CD8-positive, alpha-beta memory T cell (primary cell): ENCODE measurements at regions not wholly inside any gene's neighbourhood (a gene's known extent, or its start where the extent isn't known, plus 50 kb on each side); places are given as distances from the start of the nearest gene placed in this dataset.
"Not testable (repeated sequence)": the region's sequence is repeated elsewhere in the genome, so short reads cannot be mapped to it uniquely, and the experiment has no call there.

Experiments used
- CTCF ChIA-PET: fragments of 350-600 bp; sonication (Branson Sonifier 250); formaldehyde crosslinking; loops from one replicate; lab custom pipeline; 2021; ENCODE audit warnings: antibody characterized with exemption; lab: Charles Lee
- POLR2A ChIA-PET: fragments of 350-600 bp; sonication (Branson Sonifier 250); formaldehyde crosslinking; loops from one replicate; lab custom pipeline; 2021; ENCODE audit warnings: antibody characterized with exemption; lab: Charles Lee
- DNase-seq, 5 donors: peaks; one replicate each; pipeline versions ENCODE4 v3.0.0 to v3.0.0-alpha.2; 2020 to 2022; ENCODE audit warnings: mixed read lengths in 1 of 5
- H3K27ac ChIP-seq: one replicate; pipeline ENCODE4 v1.7.0; 2013; ENCODE audit warnings: low read depth, mild to moderate bottlenecking, low read length, moderate library complexity
- H3K27me3 ChIP-seq: 2 replicates; pipeline ENCODE4 v1.7.0; 2013; ENCODE audit warnings: low read length, mild to moderate bottlenecking; ENCODE audit not compliant: insufficient read depth, poor library complexity, severe bottlenecking
- H3K36me3 ChIP-seq: 2 replicates; pipeline ENCODE4 v1.7.0; 2013; ENCODE audit warnings: mild to moderate bottlenecking, low read length, moderate library complexity; ENCODE audit not compliant: insufficient read depth
- H3K4me1 ChIP-seq: 2 replicates; pipeline ENCODE4 v1.7.0; 2013; ENCODE audit warnings: mild to moderate bottlenecking, low read length, moderate library complexity; ENCODE audit not compliant: insufficient read depth
- H3K4me3 ChIP-seq: 2 replicates; pipeline ENCODE4 v1.7.0; 2013; ENCODE audit warnings: mild to moderate bottlenecking, low read length
- H3K9me3 ChIP-seq: 2 replicates; pipeline ENCODE4 v1.7.0; 2013; ENCODE audit warnings: mild to moderate bottlenecking, low read length
- H3K27ac Mint-ChIP-seq, 8 donors: one replicate each; pipeline ENCODE4 v1.8.0; 2020 to 2021; ENCODE audit warnings: mixed read lengths in 8 of 8, mild to moderate bottlenecking in 6 of 8, inconsistent platforms in 3 of 8, moderate library complexity in 3 of 8
- H3K27me3 Mint-ChIP-seq, 2 donors: one replicate each; pipeline ENCODE4 v1.8.0; 2020 to 2021; ENCODE audit warnings: mixed read lengths in 2 of 2, mild to moderate bottlenecking in 1 of 2, moderate library complexity in 1 of 2
- H3K36me3 Mint-ChIP-seq, 3 donors: one replicate each; pipeline ENCODE4 v1.8.0; 2020 to 2021; ENCODE audit warnings: mixed read lengths in 3 of 3, inconsistent platforms in 1 of 3, mild to moderate bottlenecking in 1 of 3
- H3K4me1 Mint-ChIP-seq, 3 donors: one replicate each; pipeline ENCODE4 v1.8.0; 2020 to 2021; ENCODE audit warnings: mixed read lengths in 3 of 3, inconsistent platforms in 1 of 3, mild to moderate bottlenecking in 1 of 3
- H3K4me3 Mint-ChIP-seq, 7 donors: one replicate each; pipeline ENCODE4 v1.8.0; 2020 to 2021; ENCODE audit warnings: mixed read lengths in 7 of 7, mild to moderate bottlenecking in 6 of 7, moderate library complexity in 4 of 7, inconsistent platforms in 2 of 7
- H3K9me3 Mint-ChIP-seq, 5 donors: one replicate each; pipeline ENCODE4 v1.8.0; 2020 to 2022; ENCODE audit warnings: mixed read lengths in 5 of 5, mild to moderate bottlenecking in 3 of 5, moderate library complexity in 2 of 5, inconsistent platforms in 1 of 5

DNA sequence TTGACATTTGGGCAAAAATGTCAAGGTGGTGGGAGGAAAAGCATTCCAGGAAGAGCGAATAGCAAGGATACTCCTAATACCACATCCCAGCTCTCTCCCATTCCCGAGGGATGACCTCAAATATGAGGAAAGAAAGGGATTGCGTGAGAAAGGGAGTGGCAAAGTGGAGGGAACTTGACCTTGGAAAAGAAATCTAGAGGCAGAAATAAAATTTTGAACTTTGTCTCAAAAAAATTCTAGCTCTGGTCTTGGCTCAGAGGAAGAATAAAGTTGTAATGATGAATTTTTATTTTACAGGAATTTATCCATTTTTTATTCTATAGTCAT, 127.8 kb downstream of the TBX19 start:
- H3K9me3 ChIP-seq, result no peaks in the 10 kb centered on the region
- no peaks in the 10 kb centered on the region for H3K36me3 ChIP-seq
- no peak for DNase-seq
- peaks cover 49 to 62% (median 50%) of the 10 kb centered on the region in 3 donors for H3K4me1 Mint-ChIP-seq
- peaks cover 37% of the 10 kb centered on the region for H3K4me1 ChIP-seq
- POLR2A ChIA-PET, result interaction anchor here (1.6 kb wide), 1 partner anchor 45 kb away, joined by 3 read pairs; no protein-coding TSS in a partner anchor
- CTCF ChIA-PET, result interaction anchor here (1.1 to 2.8 kb wide), 4 partner anchors 15 to 195 kb away, joined by 3 to 10 read pairs (median 4); no protein-coding TSS in a partner anchor
- peaks cover 0 to 5% of the 10 kb centered on the region in 2 donors for H3K27me3 Mint-ChIP-seq
- H3K9me3 Mint-ChIP-seq, result peaks cover 0 to 14% (median 8%) of the 10 kb centered on the region in 5 donors
- peak overlapping the region in 7 of 8 donors; percentile 85 to 96 (median 90) for H3K27ac Mint-ChIP-seq
- peaks cover 0 to 7% (median 0%) of the 10 kb centered on the region in 3 donors for H3K36me3 Mint-ChIP-seq
- peak overlapping the region in 6 of 7 donors; percentile 48 to 82 (median 70) for H3K4me3 Mint-ChIP-seq
- H3K27me3 ChIP-seq, result no peaks in the 10 kb centered on the region
- H3K27ac ChIP-seq, result no peak overlapping the region
- H3K4me3 ChIP-seq, result no peak overlapping the region

- ChIA-PET CTCF (interaction anchor here (1.1 to 2.8 kb wide), 4 partner anchors 15 to 196 kb away, joined by 3 to 10 read pairs (median 4); no protein-coding TSS in a partner anchor), POLR2A (interaction anchor here (0.6 to 1.6 kb wide), 2 partner anchors 45 to 1140 kb away, joined by 3 to 6 read pairs; no protein-coding TSS in a partner anchor)
- H3K4me1 Mint-ChIP-seq, result peaks cover 46 to 56% (median 50%) of the 10 kb centered on the region in 3 donors
- peaks cover 0 to 5% of the 10 kb centered on the region in 2 donors for H3K27me3 Mint-ChIP-seq
- H3K27me3 ChIP-seq, result no peaks in the 10 kb centered on the region
- H3K4me1 ChIP-seq, result peaks cover 37% of the 10 kb centered on the region
- no peaks in the 10 kb centered on the region for H3K9me3 ChIP-seq
- no peaks in the 10 kb centered on the region for H3K36me3 ChIP-seq
- H3K36me3 Mint-ChIP-seq, result peaks cover 0 to 7% (median 0%) of the 10 kb centered on the region in 3 donors
- peak overlapping the region; percentile 12 to 96 (median 86) for H3K27ac Mint-ChIP-seq
- H3K9me3 Mint-ChIP-seq, result peaks cover 0 to 14% (median 8%) of the 10 kb centered on the region in 5 donors
- no peak for DNase-seq
- peak overlapping the region; percentile 43 to 81 (median 63) for H3K4me3 Mint-ChIP-seq
- H3K4me3 ChIP-seq, result no peak overlapping the region
- H3K27ac ChIP-seq, result no peak overlapping the region
Observed at GRCh38 chr1:168407832-168408538, 127.3 kb downstream of the TBX19 start.

GRCh38 chr1:168405906-168406549, 125.4 kb downstream of the TBX19 start:
- no peak for DNase-seq
- Mint-ChIP-seq H3K4me1 (peaks cover 41 to 43% (median 41%) of the 10 kb centered on the region in 3 donors), H3K9me3 (peaks cover 0 to 14% (median 8%) of the 10 kb centered on the region in 5 donors), H3K27ac (no peak overlapping the region), H3K27me3 (peaks cover 0 to 5% of the 10 kb centered on the region in 2 donors), H3K4me3 (no peak overlapping the region), H3K36me3 (peaks cover 0 to 7% (median 0%) of the 10 kb centered on the region in 3 donors)
- ChIA-PET POLR2A (interaction anchor here (1.5 kb wide), 1 partner anchor 42 kb away, joined by 3 read pairs; no protein-coding TSS in a partner anchor), CTCF (interaction anchor here (1.6 kb wide), 1 partner anchor 39 kb away, joined by 3 read pairs; no protein-coding TSS in a partner anchor)
- H3K27ac ChIP-seq, result no peak overlapping the region
- peaks cover 32% of the 10 kb centered on the region for H3K4me1 ChIP-seq
- no peaks in the 10 kb centered on the region for H3K36me3 ChIP-seq
- H3K9me3 ChIP-seq, result no peaks in the 10 kb centered on the region
- no peak overlapping the region for H3K4me3 ChIP-seq
- H3K27me3 ChIP-seq, result no peaks in the 10 kb centered on the region

GRCh38 chr1:168403140-168403539, 122.5 kb downstream of the TBX19 start:
- POLR2A ChIA-PET, result no interaction called here
- no peaks in the 10 kb centered on the region for H3K36me3 ChIP-seq
- H3K27ac ChIP-seq, result no peak overlapping the region
- Mint-ChIP-seq H3K36me3 (peaks cover 0 to 7% (median 2%) of the 10 kb centered on the region in 3 donors), H3K9me3 (peaks cover 0 to 8% (median 0%) of the 10 kb centered on the region in 5 donors), H3K4me1 (peaks cover 22 to 30% (median 28%) of the 10 kb centered on the region in 3 donors), H3K27ac (no peak overlapping the region), H3K4me3 (no peak overlapping the region), H3K27me3 (peaks cover 0 to 5% of the 10 kb centered on the region in 2 donors)
- no peak for DNase-seq
- no peaks in the 10 kb centered on the region for H3K27me3 ChIP-seq
- H3K4me3 ChIP-seq, result no peak overlapping the region
- CTCF ChIA-PET, result interaction anchor here (1.0 kb wide), 1 partner anchor 16 kb away, joined by 3 read pairs; no protein-coding TSS in a partner anchor
- H3K4me1 ChIP-seq, result peaks cover 19% of the 10 kb centered on the region
- H3K9me3 ChIP-seq, result no peaks in the 10 kb centered on the region

DNA sequence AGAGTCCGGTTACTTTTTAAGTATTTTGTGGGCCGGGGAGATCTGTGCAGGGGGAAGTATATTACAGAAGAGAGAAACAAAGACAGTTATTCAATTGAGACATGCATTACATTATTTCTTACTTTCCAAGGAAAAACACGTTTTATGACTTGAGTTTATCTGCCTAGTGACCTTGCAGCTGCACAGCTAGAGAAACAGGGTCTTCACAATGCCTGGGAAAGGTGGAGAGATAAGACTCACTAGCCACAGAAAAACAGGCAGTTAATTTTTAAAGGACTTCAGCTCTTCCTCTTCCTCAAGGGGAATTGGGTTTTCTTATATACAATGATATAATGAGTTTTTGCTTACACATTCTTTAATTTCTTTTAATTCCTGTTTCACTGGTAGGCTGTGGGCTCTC, 121.8 kb downstream of the TBX19 start:
- H3K4me1 Mint-ChIP-seq, result peaks cover 15 to 23% (median 21%) of the 10 kb centered on the region in 3 donors
- CTCF ChIA-PET, result interaction anchor here (1.0 kb wide), 1 partner anchor 16 kb away, joined by 3 read pairs; no protein-coding TSS in a partner anchor
- H3K9me3 ChIP-seq, POLR2A ChIA-PET, H3K27me3 Mint-ChIP-seq, H3K27ac ChIP-seq, H3K36me3 Mint-ChIP-seq, H3K4me3 Mint-ChIP-seq, H3K27ac Mint-ChIP-seq, H3K4me3 ChIP-seq, H3K36me3 ChIP-seq, H3K9me3 Mint-ChIP-seq, H3K27me3 ChIP-seq, DNase-seq: not testable (repeated sequence)
- peaks cover 14% of the 10 kb centered on the region for H3K4me1 ChIP-seq

DNA sequence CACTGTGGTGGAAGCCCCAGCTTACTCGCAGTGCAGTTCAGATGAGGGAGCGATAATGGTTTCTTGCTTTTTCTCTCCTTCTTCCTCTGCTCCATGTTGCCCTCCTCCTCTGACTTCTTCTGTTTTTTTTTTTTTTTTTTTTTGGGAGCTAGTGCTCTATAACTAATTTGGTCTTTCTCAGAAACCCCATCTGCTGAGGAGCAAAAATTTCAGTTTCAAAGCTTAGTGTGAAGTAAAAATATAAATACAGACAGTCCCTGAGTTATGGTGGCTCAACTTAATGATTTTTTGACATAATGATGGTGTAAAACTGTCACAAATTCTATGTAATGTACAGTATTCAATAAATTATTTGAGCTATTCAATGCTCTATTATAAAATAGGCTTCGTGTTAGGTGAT, 120.7 kb downstream of the TBX19 start:
- H3K4me1 ChIP-seq, result peaks cover 12% of the 10 kb centered on the region
- H3K27ac ChIP-seq, result no peak overlapping the region
- no peak for DNase-seq
- H3K4me3 Mint-ChIP-seq, result no peak overlapping the region
- no peaks in the 10 kb centered on the region for H3K27me3 ChIP-seq
- no peaks in the 10 kb centered on the region for H3K9me3 ChIP-seq
- H3K9me3 Mint-ChIP-seq, result peaks cover 0 to 1% (median 0%) of the 10 kb centered on the region in 5 donors
- H3K27me3 Mint-ChIP-seq, result peaks cover 0 to 5% of the 10 kb centered on the region in 2 donors
- CTCF ChIA-PET, result no interaction called here
- POLR2A ChIA-PET, result interaction anchor here (0.7 kb wide), 1 partner anchor 18 kb away, joined by 10 read pairs; no protein-coding TSS in a partner anchor
- H3K36me3 Mint-ChIP-seq, result peaks cover 0 to 2% (median 0%) of the 10 kb centered on the region in 3 donors
- no peak overlapping the region for H3K27ac Mint-ChIP-seq
- H3K4me1 Mint-ChIP-seq, result peaks cover 10 to 18% (median 13%) of the 10 kb centered on the region in 3 donors
- H3K36me3 ChIP-seq, result no peaks in the 10 kb centered on the region
- no peak overlapping the region for H3K4me3 ChIP-seq

DNA sequence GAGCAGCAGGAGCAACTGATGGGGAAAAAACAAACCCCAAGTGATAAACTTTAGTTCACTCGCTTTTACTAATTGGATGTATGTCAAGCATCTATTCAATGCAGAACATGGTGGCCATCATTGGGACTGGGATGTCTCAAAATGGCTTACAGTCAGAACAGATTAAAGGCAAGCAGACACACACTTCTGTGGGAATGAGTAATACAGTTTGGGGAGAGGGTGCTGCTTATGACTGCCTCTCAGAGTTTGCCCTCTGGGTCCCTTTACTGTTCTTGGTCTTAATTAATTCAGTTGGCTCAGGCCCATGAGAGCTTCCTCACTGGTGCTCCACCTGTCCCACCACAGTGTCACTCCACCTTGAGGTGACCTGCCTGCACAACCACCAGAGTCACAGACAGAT, 119.5 kb downstream of the TBX19 start:
- Mint-ChIP-seq H3K27me3 (peaks cover 0 to 5% of the 10 kb centered on the region in 2 donors), H3K27ac (no peak overlapping the region), H3K36me3 (peaks cover 0 to 2% (median 0%) of the 10 kb centered on the region in 3 donors), H3K4me3 (no peak overlapping the region), H3K4me1 (peaks cover 10 to 18% (median 13%) of the 10 kb centered on the region in 3 donors), H3K9me3 (no peaks in the 10 kb centered on the region)
- CTCF ChIA-PET, result interaction anchor here (1.5 kb wide), 1 partner anchor 40 kb away, joined by 4 read pairs; no protein-coding TSS in a partner anchor
- POLR2A ChIA-PET, result no interaction called here
- Histone ChIP-seq H3K27ac (no peak overlapping the region), H3K4me3 (no peak overlapping the region), H3K9me3 (no peaks in the 10 kb centered on the region), H3K4me1 (peaks cover 12% of the 10 kb centered on the region), H3K36me3 (no peaks in the 10 kb centered on the region), H3K27me3 (no peaks in the 10 kb centered on the region)
- DNase-seq, result no peak
